ENCODE measurements at regions not wholly inside any gene's neighbourhood (a gene's known extent, or its start where the extent isn't known, plus 50 kb on each side); places are given as distances from the start of the nearest gene placed in this dataset.

DNA sequence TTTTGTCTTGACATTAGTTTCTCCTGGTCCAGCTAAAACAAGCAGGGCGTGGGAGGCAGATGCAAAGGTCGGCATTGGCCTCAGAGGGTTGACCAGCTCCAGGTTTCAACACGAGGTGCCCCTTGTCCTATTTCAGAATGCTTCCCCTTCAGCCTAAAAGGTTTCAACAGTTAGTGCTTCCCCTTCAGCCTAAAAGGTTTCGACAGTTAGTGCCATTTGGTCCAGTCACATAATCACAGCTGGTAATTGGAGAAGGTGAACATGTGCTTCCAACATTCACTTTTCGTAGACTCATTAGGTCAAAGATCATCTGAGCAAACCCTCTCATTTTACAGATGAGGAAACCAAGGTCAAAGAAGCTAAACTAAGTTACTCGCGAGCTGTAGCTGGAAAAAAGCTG is 270.3 kb upstream of the MAP3K1 start:
- no CpG with 5 or more reads among the region's 7 CpGs for WGBS (ENCODE audit: extremely low coverage, insufficient read length, low lambda C conversion rate)
- no peaks in the 10 kb centered on the region for H3K79me2 ChIP-seq (ENCODE audit: insufficient read depth, low read length)

More for the DNA sequence above, 270.3 kb upstream of the MAP3K1 start:
- H3K23me2 ChIP-seq (ENCODE audit: insufficient read length, low read depth, low read length, poor library complexity, severe bottlenecking): no peaks in the 10 kb centered on the region
- DNase-seq: no peak
- no peaks in the 10 kb centered on the region for H4K20me1 ChIP-seq (ENCODE audit: control insufficient read depth, insufficient read depth, insufficient read length)
- no peak overlapping the region for H2AFZ ChIP-seq (ENCODE audit: low read length)
- Mint-ChIP-seq H3K9me3 (no peaks in the 10 kb centered on the region), H3K4me1 (no peaks in the 10 kb centered on the region), H3K36me3 (ENCODE audit: insufficient read depth in 1 of 3, low read depth in 3 of 3) (no peaks in the 10 kb centered on the region), H3K27me3 (ENCODE audit: low read depth) (no peaks in the 10 kb centered on the region), H3K27ac (no peak overlapping the region), H3K4me3 (no peak overlapping the region)
- H4K8ac ChIP-seq (replicated peaks; ENCODE audit: insufficient read length, low read depth, low read length): no peak overlapping the region
- H3K18ac ChIP-seq (ENCODE audit: insufficient read length, low read depth, low read length): no peak overlapping the region
- H3K4me2 ChIP-seq (ENCODE audit: insufficient read depth, insufficient read length, low read length): no peak overlapping the region
- H3K27me3 ChIP-seq (ENCODE audit: insufficient read depth, low read length): no peaks in the 10 kb centered on the region
- no peaks in the 10 kb centered on the region for H3K9me3 ChIP-seq (ENCODE audit: control insufficient read depth, low read depth, low read length)
- no peak overlapping the region for H3K14ac ChIP-seq (ENCODE audit: insufficient read depth, low read length)
- no peak overlapping the region for H2BK15ac ChIP-seq (ENCODE audit: low read depth, low read length)
- H2BK20ac ChIP-seq (ENCODE audit: low read depth, low read length, poor library complexity, severe bottlenecking): no peak overlapping the region
- no peaks in the 10 kb centered on the region for H3K79me1 ChIP-seq (ENCODE audit: insufficient read depth, low read depth, low read length, poor library complexity, severe bottlenecking)
- no peak overlapping the region for H2BK12ac ChIP-seq (ENCODE audit: insufficient read length, low read depth, low read length)
- no peak overlapping the region for H3K56ac ChIP-seq (ENCODE audit: insufficient read length, low read depth, low read length)
- no peak overlapping the region for H3T11ph ChIP-seq (ENCODE audit: low read length)
- no peak overlapping the region for H3K27ac ChIP-seq (ENCODE audit: insufficient read length, low read depth, low read length)
- no peak overlapping the region for H4K91ac ChIP-seq (ENCODE audit: insufficient read length, low read depth, low read length)
- no peak overlapping the region for H3K23ac ChIP-seq (ENCODE audit: insufficient read length, low read depth, low read length)
- no peak overlapping the region for H4K5ac ChIP-seq (ENCODE audit: insufficient read length, low read depth, low read length)
- H3K9ac ChIP-seq (ENCODE audit: extremely low read depth, insufficient read length, low read length): no peak overlapping the region
- H2AK5ac ChIP-seq (ENCODE audit: insufficient read length, low read length): no peak overlapping the region
- H3K4me1 ChIP-seq (ENCODE audit: insufficient read depth, low read length): no peaks in the 10 kb centered on the region
- H2BK5ac ChIP-seq (ENCODE audit: insufficient read length, low read length): no peak overlapping the region
- H3K4ac ChIP-seq (ENCODE audit: low read depth, low read length): no peak overlapping the region
- TF ChIP-seq, protein P1, sequence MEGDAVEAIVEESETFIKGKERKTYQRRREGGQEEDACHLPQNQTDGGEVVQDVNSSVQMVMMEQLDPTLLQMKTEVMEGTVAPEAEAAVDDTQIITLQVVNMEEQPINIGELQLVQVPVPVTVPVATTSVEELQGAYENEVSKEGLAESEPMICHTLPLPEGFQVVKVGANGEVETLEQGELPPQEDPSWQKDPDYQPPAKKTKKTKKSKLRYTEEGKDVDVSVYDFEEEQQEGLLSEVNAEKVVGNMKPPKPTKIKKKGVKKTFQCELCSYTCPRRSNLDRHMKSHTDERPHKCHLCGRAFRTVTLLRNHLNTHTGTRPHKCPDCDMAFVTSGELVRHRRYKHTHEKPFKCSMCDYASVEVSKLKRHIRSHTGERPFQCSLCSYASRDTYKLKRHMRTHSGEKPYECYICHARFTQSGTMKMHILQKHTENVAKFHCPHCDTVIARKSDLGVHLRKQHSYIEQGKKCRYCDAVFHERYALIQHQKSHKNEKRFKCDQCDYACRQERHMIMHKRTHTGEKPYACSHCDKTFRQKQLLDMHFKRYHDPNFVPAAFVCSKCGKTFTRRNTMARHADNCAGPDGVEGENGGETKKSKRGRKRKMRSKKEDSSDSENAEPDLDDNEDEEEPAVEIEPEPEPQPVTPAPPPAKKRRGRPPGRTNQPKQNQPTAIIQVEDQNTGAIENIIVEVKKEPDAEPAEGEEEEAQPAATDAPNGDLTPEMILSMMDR (conservative IDR thresholded peaks at IDR 0.05): no peak
- no peak overlapping the region for H2BK120ac ChIP-seq (ENCODE audit: low read depth, low read length, poor library complexity, severe bottlenecking)

Data from H9 (cell line).